Skin of body (tissue), 1 donor: ENCODE measurements at regions not wholly inside any gene's neighbourhood (a gene's known extent, or its start where the extent isn't known, plus 50 kb on each side); places are given as distances from the start of the nearest gene placed in this dataset.
"Not testable (repeated sequence)": the region's sequence is repeated elsewhere in the genome, so short reads cannot be mapped to it uniquely, and the experiment has no call there.

ENCODE experiments used
- DNase-seq: peaks from one replicate; lab custom pipeline; 2025; lab: John Stamatoyannopoulos, UW

- no peak for DNase-seq
Measured at GRCh38 chr6:150495126-150495525, 104.6 kb upstream of the PLEKHG1 start.

- no peak for DNase-seq
Measured at GRCh38 chr6:150496629-150497028, 103.1 kb upstream of the PLEKHG1 start.

- DNase-seq, result peak; percentile 90
Measured at GRCh38 chr6:150499882-150500312, 99.8 kb upstream of the PLEKHG1 start.

- not testable (repeated sequence) for DNase-seq
Measured at GRCh38 chr6:150500568-150500967, 99.1 kb upstream of the PLEKHG1 start.

GRCh38 chr6:150503041-150503440, 96.6 kb upstream of the PLEKHG1 start:
- DNase-seq, result no peak

GRCh38 chr6:150503586-150504339, 95.9 kb upstream of the PLEKHG1 start:
- DNase-seq, result no peak

- DNase-seq, result not testable (repeated sequence)
Measured at GRCh38 chr6:150507361-150507760, 92.3 kb upstream of the PLEKHG1 start.

GRCh38 chr6:150510576-150510975, 89.1 kb upstream of the PLEKHG1 start:
- no peak for DNase-seq

GRCh38 chr6:150511313-150511712, 88.4 kb upstream of the PLEKHG1 start:
- no peak for DNase-seq

- peak; percentile 44 for DNase-seq
Measured at GRCh38 chr6:150514806-150515380, 84.8 kb upstream of the PLEKHG1 start.

- no peak for DNase-seq
Measured at GRCh38 chr6:150516199-150516598, 83.5 kb upstream of the PLEKHG1 start.

- DNase-seq, result no peak
Measured at GRCh38 chr6:150517175-150517574, 82.5 kb upstream of the PLEKHG1 start.

GRCh38 chr6:150521482-150521881, 78.2 kb upstream of the PLEKHG1 start:
- peak; percentile 61 for DNase-seq

- not testable (repeated sequence) for DNase-seq
Measured at GRCh38 chr6:150523216-150523615, 76.5 kb upstream of the PLEKHG1 start.

- DNase-seq, result peak; percentile 40
Measured at GRCh38 chr6:150525300-150525699, 74.4 kb upstream of the PLEKHG1 start.

GRCh38 chr6:150527100-150527499, 72.6 kb upstream of the PLEKHG1 start:
- DNase-seq, result no peak

GRCh38 chr6:150528648-150529285, 70.9 kb upstream of the PLEKHG1 start:
- DNase-seq, result peak; percentile 83

- DNase-seq, result no peak
Measured at GRCh38 chr6:150529646-150530045, 70.0 kb upstream of the PLEKHG1 start.

GRCh38 chr6:150531957-150532356, 67.7 kb upstream of the PLEKHG1 start:
- no peak for DNase-seq

GRCh38 chr6:150534553-150534952, 65.1 kb upstream of the PLEKHG1 start:
- peak; percentile 98 for DNase-seq

GRCh38 chr6:150535151-150535804, 64.4 kb upstream of the PLEKHG1 start:
- peak; percentile 78 for DNase-seq

- no peak for DNase-seq
Measured at GRCh38 chr6:150535818-150536220, 63.9 kb upstream of the PLEKHG1 start.
